ENCODE measurements at regions not wholly inside any gene's neighbourhood (a gene's known extent, or its start where the extent isn't known, plus 50 kb on each side); places are given as distances from the start of the nearest gene placed in this dataset.

DNA sequence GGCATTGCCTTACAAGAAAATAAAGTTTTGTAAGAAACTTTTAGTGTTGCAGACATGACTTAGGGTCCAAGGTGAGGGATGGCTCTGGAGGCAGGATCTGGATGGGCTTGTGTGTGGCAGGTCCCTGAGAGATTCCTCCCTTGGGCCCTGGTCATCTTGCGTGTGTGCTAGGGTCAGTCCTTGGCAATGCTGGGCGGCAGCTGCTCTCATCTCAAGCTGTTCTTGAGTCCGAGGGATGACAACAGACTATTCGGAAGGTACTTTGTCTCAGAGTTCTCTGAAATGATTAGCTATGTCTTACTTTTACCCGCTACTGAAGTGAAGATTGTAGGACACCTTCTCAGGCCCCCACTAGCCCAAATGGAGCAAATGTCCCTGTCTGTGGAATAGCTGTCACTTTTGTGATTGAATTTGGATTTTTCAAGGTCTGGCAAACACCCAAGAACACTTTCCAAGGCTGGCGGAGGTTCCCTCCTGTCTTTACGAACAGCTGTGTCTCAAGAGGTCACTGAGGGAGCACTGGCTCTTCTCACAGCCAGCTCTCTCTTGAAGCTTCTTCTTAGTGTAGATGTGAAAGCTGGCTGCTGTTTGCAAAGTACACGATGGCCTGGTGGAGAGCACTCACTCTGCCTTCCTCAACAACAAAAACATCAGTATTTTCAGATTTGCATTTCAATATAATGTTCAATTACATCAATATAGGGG lies 253.6 kb downstream of the STK31 start:
- H3K27me3 Mint-ChIP-seq: peaks cover 3 to 11% (median 7%) of the 10 kb centered on the region in 5 donors
- Histone ChIP-seq H3K36me3 (ENCODE audit: control insufficient read depth in 2 of 3, insufficient read depth in 3 of 3, low read length in 3 of 3) (no peaks in the 10 kb centered on the region), H3K9me3 (ENCODE audit: control insufficient read depth in 2 of 3, low read length in 3 of 3) (no peaks in the 10 kb centered on the region), H3K27ac (ENCODE audit: low read depth, low read length) (no peak overlapping the region), H3K27me3 (ENCODE audit: control insufficient read depth in 2 of 2, insufficient read depth in 2 of 2, low read length in 2 of 2) (no peaks in the 10 kb centered on the region), H3K4me3 (ENCODE audit: low read length) (no peak overlapping the region), H3K4me1 (ENCODE audit: control insufficient read depth in 2 of 2, insufficient read depth in 2 of 2, low read length in 2 of 2) (no peaks in the 10 kb centered on the region)
- ATAC-seq (no peak), DNase-seq (no peak)
- H3K4me1 Mint-ChIP-seq: peaks cover 0 to 5% (median 0%) of the 10 kb centered on the region in 7 donors
- no peaks in the 10 kb centered on the region for H3K36me3 Mint-ChIP-seq
- peaks cover 0 to 2% (median 0%) of the 10 kb centered on the region in 11 donors for H3K9me3 Mint-ChIP-seq
- no peak overlapping the region for H3K27ac Mint-ChIP-seq
- intact Hi-C loops (cut with micrococcal nuclease): no loop called here
- POLR2A ChIA-PET: no interaction called here
- CTCF ChIA-PET: no interaction called here
- H3K4me3 Mint-ChIP-seq: no peak overlapping the region

DNA sequence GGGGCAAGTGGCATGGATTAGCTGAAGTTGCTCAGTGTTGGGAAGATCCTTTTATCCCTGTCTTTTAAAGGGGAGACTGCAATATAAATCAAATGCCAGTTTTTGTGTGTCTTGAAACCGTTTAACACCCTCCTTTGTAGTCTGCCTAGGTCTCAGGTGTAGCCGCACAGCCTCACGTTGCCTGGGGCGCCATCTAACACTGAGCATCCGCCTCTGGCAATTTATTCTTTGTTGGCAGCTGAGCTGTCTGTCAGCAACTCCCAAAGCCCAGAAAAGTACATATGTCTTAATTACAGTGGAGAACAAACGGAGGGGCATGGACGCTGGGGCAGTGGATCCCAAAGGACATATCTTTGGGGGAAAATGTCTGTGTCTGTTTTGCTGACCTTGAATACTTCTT lies 254.7 kb downstream of the STK31 start:
- DNase-seq: no peak
- Histone ChIP-seq H3K27ac (ENCODE audit: low read depth, low read length) (no peak overlapping the region), H3K36me3 (ENCODE audit: control insufficient read depth in 2 of 3, insufficient read depth in 3 of 3, low read length in 3 of 3) (no peaks in the 10 kb centered on the region), H3K27me3 (ENCODE audit: control insufficient read depth in 2 of 2, insufficient read depth in 2 of 2, low read length in 2 of 2) (no peaks in the 10 kb centered on the region), H3K4me3 (ENCODE audit: low read length) (no peak overlapping the region), H3K9me3 (ENCODE audit: control insufficient read depth in 2 of 3, low read length in 3 of 3) (no peaks in the 10 kb centered on the region), H3K4me1 (ENCODE audit: control insufficient read depth in 2 of 2, insufficient read depth in 2 of 2, low read length in 2 of 2) (no peaks in the 10 kb centered on the region)
- H3K9me3 Mint-ChIP-seq: peaks cover 0 to 2% (median 0%) of the 10 kb centered on the region in 11 donors
- H3K27ac Mint-ChIP-seq: no peak overlapping the region
- ChIA-PET CTCF (no interaction called here), POLR2A (no interaction called here)
- no peak overlapping the region for H3K4me3 Mint-ChIP-seq
- peaks cover 0 to 5% (median 0%) of the 10 kb centered on the region in 7 donors for H3K4me1 Mint-ChIP-seq
- H3K27me3 Mint-ChIP-seq: peaks cover 3 to 11% (median 4%) of the 10 kb centered on the region in 5 donors
- no peak for ATAC-seq
- intact Hi-C loops (cut with micrococcal nuclease): no loop called here
- H3K36me3 Mint-ChIP-seq: no peaks in the 10 kb centered on the region

DNA sequence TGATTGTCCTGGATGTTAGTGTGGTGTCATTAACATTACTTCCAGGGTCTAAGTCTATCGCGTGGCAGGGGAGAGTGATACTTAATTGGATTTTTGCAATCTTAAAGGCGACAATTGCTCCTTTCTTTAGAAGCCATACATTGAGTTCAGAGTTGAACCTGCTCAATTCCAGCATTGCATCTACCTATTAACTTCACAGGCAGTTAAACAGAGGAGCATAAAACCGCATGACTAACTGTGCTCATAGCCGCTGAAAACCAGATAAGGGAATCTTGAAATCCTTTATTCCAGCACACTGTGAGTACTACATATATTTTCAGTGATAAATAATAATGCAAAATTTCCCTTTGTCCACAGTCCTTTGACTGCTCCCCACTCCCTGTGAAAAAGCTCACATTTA lies 255.3 kb downstream of the STK31 start:
- Mint-ChIP-seq H3K36me3 (no peaks in the 10 kb centered on the region), H3K4me3 (no peak overlapping the region), H3K9me3 (peaks cover 0 to 2% (median 0%) of the 10 kb centered on the region in 11 donors), H3K27ac (no peak overlapping the region), H3K27me3 (peaks cover 3 to 11% (median 4%) of the 10 kb centered on the region in 5 donors), H3K4me1 (peaks cover 0 to 5% (median 0%) of the 10 kb centered on the region in 7 donors)
- no peaks in the 10 kb centered on the region for H3K36me3 ChIP-seq (ENCODE audit: control insufficient read depth in 2 of 3, insufficient read depth in 3 of 3, low read length in 3 of 3)
- H3K27me3 ChIP-seq (ENCODE audit: control insufficient read depth in 2 of 2, insufficient read depth in 2 of 2, low read length in 2 of 2): no peaks in the 10 kb centered on the region
- no peaks in the 10 kb centered on the region for H3K9me3 ChIP-seq (ENCODE audit: control insufficient read depth in 2 of 3, low read length in 3 of 3)
- ChIA-PET CTCF (no interaction called here), POLR2A (no interaction called here)
- H3K27ac ChIP-seq (ENCODE audit: low read depth, low read length): no peak overlapping the region
- DNase-seq (no peak), ATAC-seq (no peak)
- intact Hi-C loops (cut with micrococcal nuclease): no loop called here
- H3K4me1 ChIP-seq (ENCODE audit: control insufficient read depth in 2 of 2, insufficient read depth in 2 of 2, low read length in 2 of 2): no peaks in the 10 kb centered on the region
- H3K4me3 ChIP-seq (ENCODE audit: low read length): no peak overlapping the region

DNA sequence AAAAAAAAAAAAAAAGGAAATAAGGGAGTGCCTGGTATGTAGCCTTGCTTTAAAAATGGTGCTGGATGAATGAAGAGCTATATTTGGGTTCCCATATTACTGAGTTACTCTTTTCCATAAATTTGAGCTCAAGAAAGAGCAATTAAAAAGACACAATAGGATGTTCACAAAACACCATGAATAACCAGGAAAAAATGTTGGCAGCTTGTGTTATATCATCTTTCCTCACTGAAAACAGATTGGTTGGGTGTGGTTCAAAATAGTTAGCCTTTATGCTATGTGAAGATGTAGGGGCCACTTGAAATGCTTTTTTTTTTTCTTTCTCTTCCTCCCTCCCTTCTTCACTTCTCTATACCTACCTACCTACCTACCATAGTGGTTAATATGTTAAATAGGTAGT lies 256.9 kb downstream of the STK31 start:
- no peak overlapping the region for H3K27ac Mint-ChIP-seq
- ATAC-seq (no peak), DNase-seq (no peak)
- Histone ChIP-seq H3K27me3 (ENCODE audit: control insufficient read depth in 2 of 2, insufficient read depth in 2 of 2, low read length in 2 of 2) (no peaks in the 10 kb centered on the region), H3K4me3 (ENCODE audit: low read length) (no peak overlapping the region), H3K9me3 (ENCODE audit: control insufficient read depth in 2 of 3, low read length in 3 of 3) (no peaks in the 10 kb centered on the region), H3K4me1 (ENCODE audit: control insufficient read depth in 2 of 2, insufficient read depth in 2 of 2, low read length in 2 of 2) (no peaks in the 10 kb centered on the region), H3K36me3 (ENCODE audit: control insufficient read depth in 2 of 3, insufficient read depth in 3 of 3, low read length in 3 of 3) (no peaks in the 10 kb centered on the region), H3K27ac (ENCODE audit: low read depth, low read length) (no peak overlapping the region)
- H3K9me3 Mint-ChIP-seq: peaks cover 0 to 2% (median 0%) of the 10 kb centered on the region in 11 donors
- H3K4me1 Mint-ChIP-seq: peaks cover 0 to 5% (median 0%) of the 10 kb centered on the region in 7 donors
- ChIA-PET POLR2A (interaction anchor here (0.7 kb wide), 1 partner anchor 112 kb away, joined by 3 read pairs; no protein-coding TSS in a partner anchor), CTCF (no interaction called here)
- intact Hi-C loops (cut with micrococcal nuclease): no loop called here
- H3K27me3 Mint-ChIP-seq: peaks cover 0 to 4% (median 0%) of the 10 kb centered on the region in 5 donors
- H3K36me3 Mint-ChIP-seq: no peaks in the 10 kb centered on the region
- no peak overlapping the region for H3K4me3 Mint-ChIP-seq

GRCh38 chr7:23967949-23968599 lies 258.1 kb downstream of the STK31 start:
- Histone ChIP-seq H3K36me3 (ENCODE audit: control insufficient read depth in 2 of 3, insufficient read depth in 3 of 3, low read length in 3 of 3) (no peaks in the 10 kb centered on the region), H3K4me3 (ENCODE audit: low read length) (no peak overlapping the region), H3K27ac (ENCODE audit: low read depth, low read length) (no peak overlapping the region), H3K27me3 (ENCODE audit: control insufficient read depth in 2 of 2, insufficient read depth in 2 of 2, low read length in 2 of 2) (no peaks in the 10 kb centered on the region), H3K9me3 (ENCODE audit: control insufficient read depth in 2 of 3, low read length in 3 of 3) (no peaks in the 10 kb centered on the region), H3K4me1 (ENCODE audit: control insufficient read depth in 2 of 2, insufficient read depth in 2 of 2, low read length in 2 of 2) (no peaks in the 10 kb centered on the region)
- CTCF ChIA-PET: no interaction called here
- POLR2A ChIA-PET: no interaction called here
- Mint-ChIP-seq H3K9me3 (peaks cover 0 to 2% (median 0%) of the 10 kb centered on the region in 11 donors), H3K27ac (no peak overlapping the region), H3K27me3 (peaks cover 0 to 4% (median 0%) of the 10 kb centered on the region in 5 donors), H3K4me3 (no peak overlapping the region), H3K4me1 (peaks cover 0 to 5% (median 0%) of the 10 kb centered on the region in 7 donors), H3K36me3 (no peaks in the 10 kb centered on the region)
- ATAC-seq (no peak), DNase-seq (no peak)
- intact Hi-C loops (cut with micrococcal nuclease): no loop called here

- Mint-ChIP-seq H3K36me3 (no peaks in the 10 kb centered on the region), H3K27ac (no peak overlapping the region), H3K27me3 (peaks cover 0 to 4% (median under 1%) of the 10 kb centered on the region in 5 donors), H3K4me3 (no peak overlapping the region), H3K9me3 (peaks cover 0 to 2% (median 0%) of the 10 kb centered on the region in 11 donors), H3K4me1 (peaks cover 0 to 5% (median 0%) of the 10 kb centered on the region in 7 donors)
- Histone ChIP-seq H3K4me1 (ENCODE audit: control insufficient read depth in 2 of 2, insufficient read depth in 2 of 2, low read length in 2 of 2) (no peaks in the 10 kb centered on the region), H3K27me3 (ENCODE audit: control insufficient read depth in 2 of 2, insufficient read depth in 2 of 2, low read length in 2 of 2) (no peaks in the 10 kb centered on the region), H3K36me3 (ENCODE audit: control insufficient read depth in 2 of 3, insufficient read depth in 3 of 3, low read length in 3 of 3) (no peaks in the 10 kb centered on the region), H3K9me3 (ENCODE audit: control insufficient read depth in 2 of 3, low read length in 3 of 3) (no peaks in the 10 kb centered on the region), H3K4me3 (ENCODE audit: low read length) (no peak overlapping the region), H3K27ac (ENCODE audit: low read depth, low read length) (no peak overlapping the region)
- ATAC-seq (no peak), DNase-seq (no peak)
- intact Hi-C loops (cut with micrococcal nuclease): no loop called here
- ChIA-PET CTCF (no interaction called here), POLR2A (no interaction called here)
Measured at GRCh38 chr7:23968791-23969190, 258.8 kb downstream of the STK31 start.

DNA sequence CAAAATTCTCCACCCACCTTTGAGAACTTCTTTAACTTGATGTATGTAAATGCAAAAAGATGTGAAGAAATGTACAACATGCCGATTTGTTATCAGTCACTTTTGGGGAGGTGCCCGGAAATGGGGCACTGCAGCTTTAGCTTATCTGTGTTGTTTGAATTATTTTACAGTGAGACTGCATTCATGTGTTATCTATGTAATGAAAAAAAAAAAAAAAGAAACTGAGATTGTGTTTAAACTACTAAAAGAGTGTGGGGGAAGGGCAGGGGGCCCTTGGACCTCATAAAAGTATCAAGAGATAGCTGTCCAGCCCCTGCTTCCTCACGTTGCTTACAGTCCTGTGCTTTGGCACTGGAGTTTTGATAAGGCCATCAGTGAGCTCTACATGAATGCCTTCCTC lies 259.4 kb downstream of the STK31 start:
- H3K4me3 Mint-ChIP-seq: no peak overlapping the region
- ChIA-PET CTCF (no interaction called here), POLR2A (no interaction called here)
- no peak overlapping the region for H3K27ac Mint-ChIP-seq
- intact Hi-C loops (cut with micrococcal nuclease): no loop called here
- no peaks in the 10 kb centered on the region for H3K4me1 ChIP-seq (ENCODE audit: control insufficient read depth in 2 of 2, insufficient read depth in 2 of 2, low read length in 2 of 2)
- peaks cover 0 to 6% (median 3%) of the 10 kb centered on the region in 5 donors for H3K27me3 Mint-ChIP-seq
- no peak overlapping the region for H3K27ac ChIP-seq (ENCODE audit: low read depth, low read length)
- DNase-seq (no peak), ATAC-seq (no peak)
- H3K36me3 Mint-ChIP-seq: no peaks in the 10 kb centered on the region
- H3K4me1 Mint-ChIP-seq: peaks cover 0 to 5% (median 0%) of the 10 kb centered on the region in 7 donors
- no peak overlapping the region for H3K4me3 ChIP-seq (ENCODE audit: low read length)
- H3K9me3 Mint-ChIP-seq: peaks cover 0 to 2% (median 0%) of the 10 kb centered on the region in 11 donors
- H3K27me3 ChIP-seq (ENCODE audit: control insufficient read depth in 2 of 2, insufficient read depth in 2 of 2, low read length in 2 of 2): no peaks in the 10 kb centered on the region
- H3K9me3 ChIP-seq (ENCODE audit: control insufficient read depth in 2 of 3, low read length in 3 of 3): no peaks in the 10 kb centered on the region
- H3K36me3 ChIP-seq (ENCODE audit: control insufficient read depth in 2 of 3, insufficient read depth in 3 of 3, low read length in 3 of 3): no peaks in the 10 kb centered on the region

All from naive thymus-derived CD4-positive, alpha-beta T cell (primary cell).